ENCODE measurements at regions not wholly inside any gene's neighbourhood (a gene's known extent, or its start where the extent isn't known, plus 50 kb on each side); places are given as distances from the start of the nearest gene placed in this dataset.

DNA sequence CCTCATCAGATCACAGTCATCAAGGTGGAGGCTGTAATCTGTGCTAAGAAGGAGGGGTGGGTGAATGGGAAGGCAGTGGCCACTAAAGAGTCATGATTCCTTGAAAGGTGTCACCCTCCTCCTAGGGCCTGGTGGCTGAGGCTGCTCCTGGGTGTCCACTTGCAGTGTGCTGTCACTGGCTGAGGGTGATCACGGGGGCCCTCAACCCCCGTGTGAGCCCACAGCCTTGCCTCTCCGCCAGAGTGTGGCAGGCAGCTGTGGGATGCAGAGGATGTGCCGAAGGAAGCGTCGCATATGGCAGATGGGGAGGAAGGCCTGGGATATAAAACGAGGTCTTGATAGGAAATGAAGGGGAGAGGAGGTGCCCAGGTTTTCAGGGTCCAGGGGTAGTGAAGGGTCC lies 476.5 kb downstream of the PTPRU start:
- no peak for TF ChIP-seq POLR2A (IDR thresholded peaks at IDR 0.05)
- TF ChIP-seq, protein P1, sequence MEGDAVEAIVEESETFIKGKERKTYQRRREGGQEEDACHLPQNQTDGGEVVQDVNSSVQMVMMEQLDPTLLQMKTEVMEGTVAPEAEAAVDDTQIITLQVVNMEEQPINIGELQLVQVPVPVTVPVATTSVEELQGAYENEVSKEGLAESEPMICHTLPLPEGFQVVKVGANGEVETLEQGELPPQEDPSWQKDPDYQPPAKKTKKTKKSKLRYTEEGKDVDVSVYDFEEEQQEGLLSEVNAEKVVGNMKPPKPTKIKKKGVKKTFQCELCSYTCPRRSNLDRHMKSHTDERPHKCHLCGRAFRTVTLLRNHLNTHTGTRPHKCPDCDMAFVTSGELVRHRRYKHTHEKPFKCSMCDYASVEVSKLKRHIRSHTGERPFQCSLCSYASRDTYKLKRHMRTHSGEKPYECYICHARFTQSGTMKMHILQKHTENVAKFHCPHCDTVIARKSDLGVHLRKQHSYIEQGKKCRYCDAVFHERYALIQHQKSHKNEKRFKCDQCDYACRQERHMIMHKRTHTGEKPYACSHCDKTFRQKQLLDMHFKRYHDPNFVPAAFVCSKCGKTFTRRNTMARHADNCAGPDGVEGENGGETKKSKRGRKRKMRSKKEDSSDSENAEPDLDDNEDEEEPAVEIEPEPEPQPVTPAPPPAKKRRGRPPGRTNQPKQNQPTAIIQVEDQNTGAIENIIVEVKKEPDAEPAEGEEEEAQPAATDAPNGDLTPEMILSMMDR (IDR thresholded peaks at IDR 0.05): no peak

All from thyroid gland (tissue), 4 donors.